B cell (primary cell): ENCODE measurements at regions not wholly inside any gene's neighbourhood (a gene's known extent, or its start where the extent isn't known, plus 50 kb on each side); places are given as distances from the start of the nearest gene placed in this dataset.

ENCODE experiments used
- CTCF ChIP-seq: fragments of 200-600 bp; IDR thresholded peaks from one replicate; pipeline ENCODE4 v1.8.0; 2022; ENCODE audit warnings: antibody characterized with exemption, mild to moderate bottlenecking
- EZH2 ChIP-seq: IDR thresholded peaks from 2 replicates; pipeline ENCODE4 v1.6.1; 2012; ENCODE audit warnings: borderline replicate concordance, low read depth, mild to moderate bottlenecking, moderate library complexity, low read length; ENCODE audit not compliant: insufficient read depth, poor library complexity, severe bottlenecking

- TF ChIP-seq CTCF (no peak), EZH2 (no peak)
These were observed 214.5 kb downstream of the DSEL start for GRCh38 chr18:67302043-67302442.
